H1 (cell line): ENCODE measurements at regions not wholly inside any gene's neighbourhood (a gene's known extent, or its start where the extent isn't known, plus 50 kb on each side); places are given as distances from the start of the nearest gene placed in this dataset.

Experiments
- CTCF ChIA-PET: fragments of 300-600 bp; sonication (Branson Sonifier 250); formaldehyde crosslinking; loops from one replicate; lab custom pipeline; 2021; ENCODE audit not compliant: partially characterized antibody; lab: Charles Lee
- POLR2A ChIA-PET: fragments of 300-600 bp; sonication (Branson Sonifier 250); formaldehyde crosslinking; loops from one replicate; lab custom pipeline; 2021; ENCODE audit warnings: inconsistent platforms; ENCODE audit not compliant: partially characterized antibody; lab: Charles Lee
- DNase-seq, 2 experiments: peaks; one replicate each; pipeline versions ENCODE4 v3.0.0 to v3.0.0-alpha.2; 2010 to 2022; ENCODE audit warnings: low spot score in 2 of 2, low read depth in 1 of 2, mixed read lengths in 1 of 2
- FAIRE-seq: peaks from 2 replicates; lab custom pipeline; 2011; peaks lifted over from hg19 to GRCh38; lab: Jason Lieb, UNC
- H2AFZ ChIP-seq: 2 replicates; pipeline ENCODE4 v1.8.1; 2012; ENCODE audit warnings: low read length, inconsistent platforms
- H2AK5ac ChIP-seq: 2 replicates; pipeline ENCODE4 v1.6.1; 2013; ENCODE audit warnings: low read depth, low read length
- H2BK120ac ChIP-seq: replicated peaks from 2 replicates; pipeline ENCODE3; 2013; ENCODE audit warnings: low read depth, low read length, inconsistent platforms
- H2BK12ac ChIP-seq: 2 replicates; pipeline ENCODE4 v1.6.1; 2013; ENCODE audit warnings: low read depth, low read length
- H2BK15ac ChIP-seq: 2 replicates; pipeline ENCODE4 v1.6.1; 2013; ENCODE audit warnings: low read length
- H2BK20ac ChIP-seq: 2 replicates; pipeline ENCODE4 v1.6.1; 2013; ENCODE audit warnings: low read length
- H2BK5ac ChIP-seq: 2 replicates; pipeline ENCODE4 v1.6.1; 2013; ENCODE audit warnings: low read depth, low read length
- H3K14ac ChIP-seq: 2 replicates; pipeline ENCODE4 v1.6.1; 2013; ENCODE audit warnings: inconsistent platforms; ENCODE audit not compliant: insufficient read length
- H3K18ac ChIP-seq: 2 replicates; pipeline ENCODE4 v1.6.1; 2013; ENCODE audit warnings: low read length; ENCODE audit errors: extremely low read depth
- H3K23ac ChIP-seq: 2 replicates; pipeline ENCODE4 v1.6.1; 2013; ENCODE audit warnings: inconsistent platforms; ENCODE audit not compliant: insufficient read length
- H3K23me2 ChIP-seq: 2 replicates; pipeline ENCODE4 v1.6.1; 2013; ENCODE audit warnings: low read depth, low read length
- H3K27ac ChIP-seq: 2 replicates; pipeline ENCODE4 v1.6.1; 2011; ENCODE audit warnings: low read depth, low read length, inconsistent platforms
- H3K27me3 ChIP-seq, 4 experiments: replicated peaks in 1 of 4; 1 replicate in 1 of 4; 2 replicates in 3 of 4; pipeline versions ENCODE4 v1.6.1 to v1.8.1; 2011 to 2013; ENCODE audit warnings: low read length in 3 of 4, mild to moderate bottlenecking in 3 of 4, inconsistent platforms in 2 of 4, mixed read lengths in 2 of 4, moderate library complexity in 1 of 4; ENCODE audit not compliant: control insufficient read depth in 3 of 4, insufficient read depth in 3 of 4; ENCODE audit errors: extremely low read depth in 1 of 4
- H3K36me3 ChIP-seq, 4 experiments: 2 replicates each; pipeline versions ENCODE4 v1.6.1 to v1.8.1; 2011 to 2013; ENCODE audit warnings: mild to moderate bottlenecking in 4 of 4, low read length in 3 of 4, moderate library complexity in 2 of 4, control low read depth in 1 of 4, inconsistent platforms in 1 of 4; ENCODE audit not compliant: insufficient read depth in 4 of 4, control insufficient read depth in 2 of 4
- H3K4ac ChIP-seq: replicated peaks from 2 replicates; pipeline ENCODE3; 2013; ENCODE audit warnings: low read length, low read depth, mixed read lengths, inconsistent platforms; ENCODE audit not compliant: insufficient read length
- H3K4me1 ChIP-seq, 4 experiments: replicated peaks in 1 of 4; 1 replicate in 1 of 4; 2 replicates in 3 of 4; pipeline versions ENCODE4 v1.6.1 to v1.8.1; 2011 to 2013; ENCODE audit warnings: low read length in 3 of 4, inconsistent platforms in 2 of 4, mixed read lengths in 1 of 4; ENCODE audit not compliant: insufficient read depth in 4 of 4, control insufficient read depth in 3 of 4
- H3K4me2 ChIP-seq, 2 experiments: 2 replicates each; pipeline versions ENCODE4 v1.6.1 to v1.8.1; 2011 to 2013; ENCODE audit warnings: low read depth in 2 of 2, low read length in 2 of 2, control low read depth in 1 of 2, inconsistent platforms in 1 of 2, mild to moderate bottlenecking in 1 of 2; ENCODE audit not compliant: insufficient read depth in 1 of 2
- H3K4me3 ChIP-seq, 4 experiments: fragments of 200-600, 300-600 bp in 1 of 4; sonication (generic), shearing (Covaris generic), sonication (Bioruptor Twin) in 1 of 4; 2 replicates each; pipeline versions ENCODE4 v1.5.1 to v1.8.1; 2011 to 2016; ENCODE audit warnings: low read length in 4 of 4, low read depth in 3 of 4, control low read depth in 2 of 4, inconsistent platforms in 2 of 4, mild to moderate bottlenecking in 2 of 4, mixed read lengths in 1 of 4, moderate library complexity in 1 of 4; ENCODE audit not compliant: insufficient read depth in 2 of 4; ENCODE audit errors: extremely low read depth in 1 of 4
- H3K56ac ChIP-seq: replicated peaks from 2 replicates; pipeline ENCODE3; 2013; ENCODE audit warnings: low read depth, mild to moderate bottlenecking, mixed read lengths, low read length, inconsistent platforms; ENCODE audit not compliant: insufficient read length
- H3K79me1 ChIP-seq: 2 replicates; pipeline ENCODE4 v1.6.1; 2013; ENCODE audit warnings: low read depth, low read length, control low read depth
- H3K79me2 ChIP-seq, 2 experiments: 2 replicates each; pipeline versions ENCODE4 v1.6.1 to v1.8.1; 2012 to 2013; ENCODE audit warnings: low read length in 2 of 2, mild to moderate bottlenecking in 2 of 2, inconsistent platforms in 1 of 2; ENCODE audit not compliant: insufficient read depth in 2 of 2, control insufficient read depth in 1 of 2
- H3K9ac ChIP-seq, 4 experiments: replicated peaks in 1 of 4; 1 replicate in 1 of 4; 2 replicates in 3 of 4; pipeline versions ENCODE4 v1.6.1 to v1.8.1; 2011 to 2013; ENCODE audit warnings: low read depth in 3 of 4, low read length in 3 of 4, control low read depth in 2 of 4, mild to moderate bottlenecking in 2 of 4, moderate library complexity in 2 of 4, inconsistent platforms in 1 of 4; ENCODE audit errors: extremely low read depth in 1 of 4
- H3K9me3 ChIP-seq, 2 experiments: 2 replicates each; pipeline versions ENCODE4 v1.6.1 to v1.8.1; 2012 to 2013; ENCODE audit warnings: mild to moderate bottlenecking in 2 of 2, moderate library complexity in 2 of 2, control low read depth in 1 of 2, inconsistent platforms in 1 of 2, low read depth in 1 of 2, low read length in 1 of 2, mixed read lengths in 1 of 2; ENCODE audit not compliant: insufficient read depth in 2 of 2
- H4K20me1 ChIP-seq, 2 experiments: replicated peaks in 1 of 2; 2 replicates each; pipeline versions ENCODE3 to v1.8.1; 2011 to 2013; ENCODE audit warnings: inconsistent platforms in 2 of 2, low read length in 2 of 2, mild to moderate bottlenecking in 1 of 2; ENCODE audit not compliant: insufficient read depth in 2 of 2, control insufficient read depth in 1 of 2
- H4K5ac ChIP-seq: 2 replicates; pipeline ENCODE4 v1.6.1; 2013; ENCODE audit warnings: low read length, low read depth, mixed read lengths, inconsistent platforms; ENCODE audit not compliant: insufficient read length
- H4K8ac ChIP-seq: 2 replicates; pipeline ENCODE4 v1.8.0; 2013; ENCODE audit warnings: mild to moderate bottlenecking, moderate library complexity, low read length, inconsistent platforms; ENCODE audit not compliant: insufficient read depth; ENCODE audit errors: extremely low read depth
- H4K91ac ChIP-seq: replicated peaks from 2 replicates; pipeline ENCODE3; 2013; ENCODE audit warnings: low read length, mixed read lengths, inconsistent platforms; ENCODE audit not compliant: insufficient read length
- ASH2L ChIP-seq: fragments of 200-600, 300-600 bp; sonication (generic); IDR thresholded peaks from one replicate; pipeline ENCODE4 v1.7.1; 2017; ENCODE audit warnings: low read length
- CHD1 ChIP-seq: IDR thresholded peaks from 2 replicates; pipeline ENCODE4 v1.6.1; 2012; ENCODE audit warnings: low read depth, low read length, improper control_type of control experiment
- CHD2 ChIP-seq: IDR thresholded peaks from 2 replicates; pipeline ENCODE4 v1.6.1; 2012; ENCODE audit warnings: low read length, improper control_type of control experiment
- CREB1 ChIP-seq: IDR thresholded peaks from 2 replicates; pipeline ENCODE4 v1.6.1; 2012; ENCODE audit warnings: inconsistent platforms
- CTBP2 ChIP-seq: IDR thresholded peaks from 2 replicates; pipeline ENCODE4 v1.7.0; 2011; ENCODE audit warnings: borderline replicate concordance, mild to moderate bottlenecking, moderate library complexity, mixed read lengths, low read length; ENCODE audit not compliant: insufficient read depth, insufficient read length
- EGR1 ChIP-seq: IDR thresholded peaks from 2 replicates; pipeline ENCODE4 v1.6.1; 2011; ENCODE audit warnings: low read depth, low read length, borderline replicate concordance
- HDAC6 ChIP-seq: IDR thresholded peaks from one replicate; pipeline ENCODE4 v1.7.1; 2012; ENCODE audit warnings: low read depth, mild to moderate bottlenecking, inconsistent platforms, low read length, moderate library complexity
- NANOG ChIP-seq: IDR thresholded peaks from 2 replicates; pipeline ENCODE4 v1.6.1; 2011; ENCODE audit warnings: low read length, low read depth, mild to moderate bottlenecking, inconsistent platforms; ENCODE audit not compliant: insufficient read depth, poor library complexity, severe bottlenecking
- RXRA ChIP-seq: IDR thresholded peaks from 2 replicates; pipeline ENCODE4 v1.6.1; 2011; ENCODE audit warnings: low read depth, mild to moderate bottlenecking, low read length, moderate library complexity; ENCODE audit not compliant: insufficient read depth
- SIN3A ChIP-seq, 2 experiments: IDR thresholded peaks in 1 of 2; conservative IDR thresholded peaks in 1 of 2; 2 replicates each; pipeline ENCODE4 v1.6.1; 2011 to 2012; ENCODE audit warnings: low read length in 2 of 2, improper control_type of control experiment in 1 of 2, low read depth in 1 of 2, mild to moderate bottlenecking in 1 of 2
- SIRT6 ChIP-seq: IDR thresholded peaks from one replicate; pipeline ENCODE4 v1.7.1; 2012; ENCODE audit warnings: low read length, inconsistent platforms
- SIX5 ChIP-seq: IDR thresholded peaks from 2 replicates; pipeline ENCODE4 v1.6.1; 2011; ENCODE audit warnings: mild to moderate bottlenecking, low read depth, low read length
- TAF1 ChIP-seq: IDR thresholded peaks from 2 replicates; pipeline ENCODE4 v1.6.1; 2011; ENCODE audit warnings: mild to moderate bottlenecking, low read depth, low read length
- TAF7 ChIP-seq: optimal IDR thresholded peaks from 2 replicates; pipeline ENCODE3; 2011; ENCODE audit warnings: low read depth, mild to moderate bottlenecking, inconsistent platforms, low read length, moderate library complexity, borderline replicate concordance
- ZNF274 ChIP-seq: IDR thresholded peaks from 2 replicates; pipeline ENCODE4 v1.7.0; 2012; ENCODE audit warnings: low read length, borderline replicate concordance; ENCODE audit errors: extremely low read depth
- WGBS, 2 experiments: shearing (Covaris generic) in 1 of 2; methylation state at CpG; one replicate each; pipeline versions ENCODE4 v1.1.6 to v1.1.7; 2013 to 2015; ENCODE audit warnings: low lambda C conversion rate in 2 of 2, mixed read lengths in 2 of 2, inconsistent platforms in 1 of 2, low coverage in 1 of 2, missing lambda C conversion rate in 1 of 2; ENCODE audit not compliant: insufficient replicate concordance in 2 of 2, insufficient coverage in 1 of 2, insufficient read length in 1 of 2; ENCODE audit errors: extremely low coverage in 1 of 2, missing lambda C conversion rate in 1 of 2; 5-methylcytosine and 5-hydroxymethylcytosine counted together

DNA sequence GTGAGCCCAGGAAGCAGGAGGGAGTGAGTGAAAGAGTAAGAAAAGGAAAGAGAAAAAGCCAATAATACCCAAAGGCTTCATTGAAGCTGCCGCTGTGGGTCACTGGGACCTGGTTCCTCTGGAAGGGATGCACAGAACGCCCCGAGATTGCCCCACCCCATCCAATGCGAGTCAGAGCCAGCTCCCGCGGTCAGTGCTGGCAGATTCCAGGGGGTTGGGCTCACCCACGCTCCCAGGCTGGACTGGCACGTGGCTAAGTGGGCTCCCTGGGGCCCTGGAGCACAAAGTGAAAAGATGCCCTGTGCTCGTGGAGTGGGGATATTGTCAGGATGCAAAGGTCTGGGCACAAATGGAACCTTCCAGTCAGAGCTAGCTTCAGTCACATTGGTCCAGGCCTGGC is 117.0 kb downstream of the OAT start:
- Histone ChIP-seq H3K23me2 (peaks cover 6% of the 10 kb centered on the region; the same call in 1 of the 2 replicates), H3K79me2 (no peaks in the 10 kb centered on the region), H3K9me3 (peaks cover 21 to 24% of the 10 kb centered on the region in 2 experiments), H3K4ac (no peak overlapping the region), H3K18ac (no peak overlapping the region), H3K79me1 (no peaks in the 10 kb centered on the region), H3K27ac (no peak overlapping the region), H2BK5ac (no peak overlapping the region), H4K91ac (no peak overlapping the region), H2BK120ac (no peak overlapping the region), H4K8ac (no peak overlapping the region), H3K4me1 (no peaks in the 10 kb centered on the region), H2AK5ac (no peak overlapping the region), H3K23ac (no peak overlapping the region), H3K56ac (no peak overlapping the region), H2AFZ (no peak overlapping the region), H2BK15ac (no peak overlapping the region), H3K9ac (no peak overlapping the region), H4K5ac (no peak overlapping the region), H4K20me1 (no peaks in the 10 kb centered on the region), H3K4me2 (no peak overlapping the region), H3K4me3 (no peak overlapping the region), H3K14ac (no peak overlapping the region), H3K36me3 (no peaks in the 10 kb centered on the region), H3K27me3 (no peaks in the 10 kb centered on the region), H2BK12ac (no peak overlapping the region), H2BK20ac (no peak overlapping the region)
- TF ChIP-seq NANOG, result no peak
- no peak for TF ChIP-seq TAF1
- no peak for TF ChIP-seq CREB1
- no peak for TF ChIP-seq CHD2
- no peak for TF ChIP-seq CTBP2
- no peak for TF ChIP-seq TAF7
- no peak for TF ChIP-seq SIRT6
- TF ChIP-seq ZNF274, result no peak
- TF ChIP-seq RXRA, result no peak
- no peak for TF ChIP-seq CHD1
- TF ChIP-seq EGR1, result no peak
- TF ChIP-seq SIX5, result no peak
- TF ChIP-seq SIN3A (conservative IDR thresholded peaks at IDR 0.05 in 1 of 2, IDR thresholded peaks at IDR 0.05 in 1 of 2; ENCODE audit: low read depth in 1 of 2, low read length in 2 of 2), result no peak
- no peak for TF ChIP-seq HDAC6
- TF ChIP-seq ASH2L, result no peak
- no peak for DNase-seq
- ChIA-PET CTCF (interaction anchor here (1.0 to 1.1 kb wide), 2 partner anchors 47 to 49 kb away, joined by 3 read pairs; no protein-coding TSS in a partner anchor), POLR2A (no interaction called here)
- 82% methylated on average over 9 of the region's 9 CpGs; no CpG with 5 or more reads in 1 of the 2 experiments for WGBS, 2 experiments
- FAIRE-seq, result no peak
